ENCODE measurements at regions not wholly inside any gene's neighbourhood (a gene's known extent, or its start where the extent isn't known, plus 50 kb on each side); places are given as distances from the start of the nearest gene placed in this dataset.

DNA sequence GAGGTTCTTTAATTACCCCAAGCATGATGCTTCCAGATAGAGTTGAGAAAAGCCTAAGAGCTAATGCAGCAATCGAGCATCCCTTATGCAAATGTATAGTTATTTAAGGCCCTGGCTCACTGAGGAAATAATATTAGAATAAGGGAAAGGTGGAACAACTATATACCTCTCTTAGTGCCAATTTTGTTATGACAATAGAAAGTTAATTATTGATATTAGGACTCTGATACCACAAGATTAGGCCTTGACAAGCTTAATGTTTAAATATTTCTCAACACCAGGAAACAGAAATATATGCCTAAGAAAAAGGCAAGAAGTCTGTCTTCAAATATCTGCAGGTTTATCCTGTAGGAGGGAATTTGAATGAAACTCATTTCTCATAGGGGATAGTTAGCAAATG lies 371.0 kb downstream of the PRELID2 start:
- Histone ChIP-seq H3K4me2 (ENCODE audit: low read depth, low read length) (no peak overlapping the region), H2AK9ac (replicated peaks; ENCODE audit: low read depth, low read length, poor library complexity) (no peak overlapping the region), H3K9me1 (ENCODE audit: insufficient read depth, low read length) (no peaks in the 10 kb centered on the region), H4K91ac (ENCODE audit: insufficient read depth, low read depth, low read length) (no peak overlapping the region), H2AK5ac (ENCODE audit: low read depth, low read length) (no peak overlapping the region), H3K9ac (ENCODE audit: low read depth, low read length) (no peak overlapping the region), H3K27ac (ENCODE audit: insufficient read depth, low read length) (no peak overlapping the region), H3K14ac (replicated peaks; ENCODE audit: low read depth, low read length) (no peak overlapping the region), H3K36me3 (ENCODE audit: control insufficient read depth, insufficient read depth, low read length) (no peaks in the 10 kb centered on the region), H2BK5ac (ENCODE audit: low read depth, low read length, poor library complexity, severe bottlenecking) (no peak overlapping the region), H3K79me1 (ENCODE audit: low read depth in 1 of 2, low read length in 2 of 2) (no peaks in the 10 kb centered on the region), H2BK120ac (ENCODE audit: low read depth, low read length) (no peak overlapping the region), H3K18ac (ENCODE audit: low read depth, low read length) (no peak overlapping the region), H4K8ac (ENCODE audit: low read depth in 2 of 2, low read length in 2 of 2) (no peak overlapping the region), H3K56ac (ENCODE audit: extremely low read depth, insufficient read depth, low read length) (no peak overlapping the region), H3K27me3 (ENCODE audit: control insufficient read depth, insufficient read depth, low read length) (no peaks in the 10 kb centered on the region), H2BK15ac (ENCODE audit: low read depth, low read length) (no peak overlapping the region), H3K4me3 (ENCODE audit: insufficient read depth, low read depth, low read length) (no peak overlapping the region), H3K4me1 (ENCODE audit: control insufficient read depth, insufficient read depth, low read length) (peaks cover 2% of the 10 kb centered on the region; the same call in 1 of the 2 replicates), H2AFZ (replicated peaks; ENCODE audit: low read length, poor library complexity) (no peak overlapping the region), H3K23ac (ENCODE audit: low read depth, low read length) (no peak overlapping the region), H3K9me3 (ENCODE audit: control insufficient read depth, insufficient read depth, low read length) (no peaks in the 10 kb centered on the region), H3K4ac (ENCODE audit: low read depth, low read length) (no peak overlapping the region), H4K5ac (ENCODE audit: low read depth, low read length) (no peak overlapping the region), H4K20me1 (ENCODE audit: insufficient read depth, low read length) (no peaks in the 10 kb centered on the region), H2BK20ac (ENCODE audit: low read depth, low read length) (no peak overlapping the region)
- ATAC-seq (ENCODE audit: low read depth) (no peak), DNase-seq (no peak)
- in situ Hi-C loops (cut with MboI; ENCODE audit: low sequenced_read_pairs) (no loop called here), intact Hi-C loops (cut with micrococcal nuclease) (no loop called here), dilution Hi-C loops (cut with HindIII; ENCODE audit: low sequenced_read_pairs, unreplicated experiment) (no loop called here)
- no TSS peak for BruUV-seq (replicated peaks)
- ChIA-PET POLR2A (ENCODE audit: unreplicated experiment) (no interaction called here), CTCF (no interaction called here)
- WGBS, 2 experiments (ENCODE audit: extremely low coverage in 2 of 2, insufficient read length in 1 of 2), result no CpG with 5 or more reads among the region's 1 CpG
- TF ChIP-seq RCOR1 (IDR thresholded peaks at IDR 0.05; ENCODE audit: insufficient replicate concordance, low read length) (no peak), CHD1 (IDR thresholded peaks at IDR 0.05; ENCODE audit: low read depth, low read length) (no peak), RAD21 (IDR thresholded peaks at IDR 0.05; ENCODE audit: low read length) (no peak), NFE2L2 (IDR thresholded peaks at IDR 0.05; ENCODE audit: low read depth, low read length) (no peak), POLR2A (IDR thresholded peaks at IDR 0.05; ENCODE audit: low read depth, low read length) (no peak), RFX5 (IDR thresholded peaks at IDR 0.05; ENCODE audit: low read depth, low read length) (no peak), BHLHE40 (IDR thresholded peaks at IDR 0.05; ENCODE audit: low read depth, low read length) (no peak), CEBPB (IDR thresholded peaks at IDR 0.05; ENCODE audit: low read depth, low read length) (no peak), SMC3 (IDR thresholded peaks at IDR 0.05; ENCODE audit: low read depth, low read length) (no peak), MXI1 (IDR thresholded peaks at IDR 0.05; ENCODE audit: borderline replicate concordance, low read depth, low read length) (no peak)
- TF ChIP-seq, protein P1, sequence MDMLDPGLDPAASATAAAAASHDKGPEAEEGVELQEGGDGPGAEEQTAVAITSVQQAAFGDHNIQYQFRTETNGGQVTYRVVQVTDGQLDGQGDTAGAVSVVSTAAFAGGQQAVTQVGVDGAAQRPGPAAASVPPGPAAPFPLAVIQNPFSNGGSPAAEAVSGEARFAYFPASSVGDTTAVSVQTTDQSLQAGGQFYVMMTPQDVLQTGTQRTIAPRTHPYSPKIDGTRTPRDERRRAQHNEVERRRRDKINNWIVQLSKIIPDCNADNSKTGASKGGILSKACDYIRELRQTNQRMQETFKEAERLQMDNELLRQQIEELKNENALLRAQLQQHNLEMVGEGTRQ (IDR thresholded peaks at IDR 0.05; ENCODE audit: low read depth, low read length), result no peak
- TF ChIP-seq, protein P2, sequence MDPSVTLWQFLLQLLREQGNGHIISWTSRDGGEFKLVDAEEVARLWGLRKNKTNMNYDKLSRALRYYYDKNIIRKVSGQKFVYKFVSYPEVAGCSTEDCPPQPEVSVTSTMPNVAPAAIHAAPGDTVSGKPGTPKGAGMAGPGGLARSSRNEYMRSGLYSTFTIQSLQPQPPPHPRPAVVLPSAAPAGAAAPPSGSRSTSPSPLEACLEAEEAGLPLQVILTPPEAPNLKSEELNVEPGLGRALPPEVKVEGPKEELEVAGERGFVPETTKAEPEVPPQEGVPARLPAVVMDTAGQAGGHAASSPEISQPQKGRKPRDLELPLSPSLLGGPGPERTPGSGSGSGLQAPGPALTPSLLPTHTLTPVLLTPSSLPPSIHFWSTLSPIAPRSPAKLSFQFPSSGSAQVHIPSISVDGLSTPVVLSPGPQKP (IDR thresholded peaks at IDR 0.05; ENCODE audit: borderline replicate concordance, low read depth, low read length), result no peak
- TF ChIP-seq, protein P3, sequence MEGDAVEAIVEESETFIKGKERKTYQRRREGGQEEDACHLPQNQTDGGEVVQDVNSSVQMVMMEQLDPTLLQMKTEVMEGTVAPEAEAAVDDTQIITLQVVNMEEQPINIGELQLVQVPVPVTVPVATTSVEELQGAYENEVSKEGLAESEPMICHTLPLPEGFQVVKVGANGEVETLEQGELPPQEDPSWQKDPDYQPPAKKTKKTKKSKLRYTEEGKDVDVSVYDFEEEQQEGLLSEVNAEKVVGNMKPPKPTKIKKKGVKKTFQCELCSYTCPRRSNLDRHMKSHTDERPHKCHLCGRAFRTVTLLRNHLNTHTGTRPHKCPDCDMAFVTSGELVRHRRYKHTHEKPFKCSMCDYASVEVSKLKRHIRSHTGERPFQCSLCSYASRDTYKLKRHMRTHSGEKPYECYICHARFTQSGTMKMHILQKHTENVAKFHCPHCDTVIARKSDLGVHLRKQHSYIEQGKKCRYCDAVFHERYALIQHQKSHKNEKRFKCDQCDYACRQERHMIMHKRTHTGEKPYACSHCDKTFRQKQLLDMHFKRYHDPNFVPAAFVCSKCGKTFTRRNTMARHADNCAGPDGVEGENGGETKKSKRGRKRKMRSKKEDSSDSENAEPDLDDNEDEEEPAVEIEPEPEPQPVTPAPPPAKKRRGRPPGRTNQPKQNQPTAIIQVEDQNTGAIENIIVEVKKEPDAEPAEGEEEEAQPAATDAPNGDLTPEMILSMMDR (conservative IDR thresholded peaks at IDR 0.05; ENCODE audit: low read depth, low read length), result no peak

Data from IMR-90 (cell line).